ENCODE measurements at regions not wholly inside any gene's neighbourhood (a gene's known extent, or its start where the extent isn't known, plus 50 kb on each side); places are given as distances from the start of the nearest gene placed in this dataset.

DNA sequence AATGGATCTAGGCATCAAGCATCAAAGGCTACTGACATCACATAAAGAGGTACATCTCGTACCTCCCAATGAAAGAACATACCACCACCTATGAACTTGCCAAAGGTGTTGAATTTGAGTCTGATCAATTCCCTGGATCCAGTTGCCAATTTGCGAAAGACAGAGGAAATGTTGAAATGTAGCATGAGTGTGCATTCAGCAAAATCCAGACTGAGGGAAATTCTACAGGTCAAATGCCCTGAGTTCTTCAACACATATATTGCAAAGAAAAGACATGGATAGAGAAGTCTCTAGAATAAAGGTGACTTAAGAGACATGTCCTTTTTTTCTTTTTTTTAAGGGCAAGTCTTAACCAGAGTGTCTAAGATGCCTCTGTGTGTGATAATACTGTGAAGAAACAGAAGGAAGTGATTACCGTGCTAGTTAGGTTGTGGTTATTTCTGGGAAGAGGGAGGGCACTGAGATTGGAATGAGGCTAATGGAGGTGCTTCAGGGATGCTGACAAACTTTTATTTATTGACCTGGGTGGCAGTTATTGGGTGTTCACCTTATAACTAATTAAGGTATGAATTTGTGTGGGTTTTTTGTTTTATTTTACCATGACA is 128.7 kb downstream of the SAMD9 start:
- no peak overlapping the region for H2AFZ ChIP-seq (ENCODE audit: low read depth, low read length)
- no peaks in the 10 kb centered on the region for H3K9me3 ChIP-seq (ENCODE audit: low read length)
- no peak overlapping the region for H3K4me2 ChIP-seq (ENCODE audit: low read length)
- no peaks in the 10 kb centered on the region for H4K20me1 ChIP-seq (ENCODE audit: insufficient read depth)
- H3K4me3 ChIP-seq (ENCODE audit: low read length): no peak overlapping the region
- H3F3A ChIP-seq (ENCODE audit: insufficient read depth, low read length, poor library complexity, severe bottlenecking): no peaks in the 10 kb centered on the region
- no peaks in the 10 kb centered on the region for H3K36me3 ChIP-seq (ENCODE audit: insufficient read depth, low read length)
- no peaks in the 10 kb centered on the region for H3K9me2 ChIP-seq (ENCODE audit: insufficient read depth, low read length)
- H3K9ac ChIP-seq (ENCODE audit: low read length): no peak overlapping the region
- no peaks in the 10 kb centered on the region for H3K27me3 ChIP-seq (ENCODE audit: insufficient read depth, low read depth, low read length)
- H3K79me2 ChIP-seq (replicated peaks; ENCODE audit: insufficient read depth, low read length): no peaks in the 10 kb centered on the region
- no peak overlapping the region for H3K27ac ChIP-seq (ENCODE audit: low read length)
- TF ChIP-seq MXI1 (conservative IDR thresholded peaks at IDR 0.05; ENCODE audit: poor library complexity, severe bottlenecking) (no peak), EP300 (conservative IDR thresholded peaks at IDR 0.05; ENCODE audit: poor library complexity, severe bottlenecking) (no peak), EZH2 (IDR thresholded peaks at IDR 0.05; ENCODE audit: borderline replicate concordance, insufficient read depth, low read length, poor library complexity, severe bottlenecking) (no peak), TAF1 (IDR thresholded peaks at IDR 0.05; ENCODE audit: low read depth) (no peak), SMC3 (conservative IDR thresholded peaks at IDR 0.05; ENCODE audit: poor library complexity) (no peak), RAD21 (conservative IDR thresholded peaks at IDR 0.05) (no peak), POLR2AphosphoS5 (IDR thresholded peaks at IDR 0.05) (no peak)
- TF ChIP-seq, protein P1, sequence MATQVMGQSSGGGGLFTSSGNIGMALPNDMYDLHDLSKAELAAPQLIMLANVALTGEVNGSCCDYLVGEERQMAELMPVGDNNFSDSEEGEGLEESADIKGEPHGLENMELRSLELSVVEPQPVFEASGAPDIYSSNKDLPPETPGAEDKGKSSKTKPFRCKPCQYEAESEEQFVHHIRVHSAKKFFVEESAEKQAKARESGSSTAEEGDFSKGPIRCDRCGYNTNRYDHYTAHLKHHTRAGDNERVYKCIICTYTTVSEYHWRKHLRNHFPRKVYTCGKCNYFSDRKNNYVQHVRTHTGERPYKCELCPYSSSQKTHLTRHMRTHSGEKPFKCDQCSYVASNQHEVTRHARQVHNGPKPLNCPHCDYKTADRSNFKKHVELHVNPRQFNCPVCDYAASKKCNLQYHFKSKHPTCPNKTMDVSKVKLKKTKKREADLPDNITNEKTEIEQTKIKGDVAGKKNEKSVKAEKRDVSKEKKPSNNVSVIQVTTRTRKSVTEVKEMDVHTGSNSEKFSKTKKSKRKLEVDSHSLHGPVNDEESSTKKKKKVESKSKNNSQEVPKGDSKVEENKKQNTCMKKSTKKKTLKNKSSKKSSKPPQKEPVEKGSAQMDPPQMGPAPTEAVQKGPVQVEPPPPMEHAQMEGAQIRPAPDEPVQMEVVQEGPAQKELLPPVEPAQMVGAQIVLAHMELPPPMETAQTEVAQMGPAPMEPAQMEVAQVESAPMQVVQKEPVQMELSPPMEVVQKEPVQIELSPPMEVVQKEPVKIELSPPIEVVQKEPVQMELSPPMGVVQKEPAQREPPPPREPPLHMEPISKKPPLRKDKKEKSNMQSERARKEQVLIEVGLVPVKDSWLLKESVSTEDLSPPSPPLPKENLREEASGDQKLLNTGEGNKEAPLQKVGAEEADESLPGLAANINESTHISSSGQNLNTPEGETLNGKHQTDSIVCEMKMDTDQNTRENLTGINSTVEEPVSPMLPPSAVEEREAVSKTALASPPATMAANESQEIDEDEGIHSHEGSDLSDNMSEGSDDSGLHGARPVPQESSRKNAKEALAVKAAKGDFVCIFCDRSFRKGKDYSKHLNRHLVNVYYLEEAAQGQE (IDR thresholded peaks at IDR 0.05; ENCODE audit: borderline replicate concordance): no peak
- TF ChIP-seq, protein P2, sequence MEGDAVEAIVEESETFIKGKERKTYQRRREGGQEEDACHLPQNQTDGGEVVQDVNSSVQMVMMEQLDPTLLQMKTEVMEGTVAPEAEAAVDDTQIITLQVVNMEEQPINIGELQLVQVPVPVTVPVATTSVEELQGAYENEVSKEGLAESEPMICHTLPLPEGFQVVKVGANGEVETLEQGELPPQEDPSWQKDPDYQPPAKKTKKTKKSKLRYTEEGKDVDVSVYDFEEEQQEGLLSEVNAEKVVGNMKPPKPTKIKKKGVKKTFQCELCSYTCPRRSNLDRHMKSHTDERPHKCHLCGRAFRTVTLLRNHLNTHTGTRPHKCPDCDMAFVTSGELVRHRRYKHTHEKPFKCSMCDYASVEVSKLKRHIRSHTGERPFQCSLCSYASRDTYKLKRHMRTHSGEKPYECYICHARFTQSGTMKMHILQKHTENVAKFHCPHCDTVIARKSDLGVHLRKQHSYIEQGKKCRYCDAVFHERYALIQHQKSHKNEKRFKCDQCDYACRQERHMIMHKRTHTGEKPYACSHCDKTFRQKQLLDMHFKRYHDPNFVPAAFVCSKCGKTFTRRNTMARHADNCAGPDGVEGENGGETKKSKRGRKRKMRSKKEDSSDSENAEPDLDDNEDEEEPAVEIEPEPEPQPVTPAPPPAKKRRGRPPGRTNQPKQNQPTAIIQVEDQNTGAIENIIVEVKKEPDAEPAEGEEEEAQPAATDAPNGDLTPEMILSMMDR (IDR thresholded peaks at IDR 0.05; ENCODE audit: poor library complexity, severe bottlenecking): no peak

DNA sequence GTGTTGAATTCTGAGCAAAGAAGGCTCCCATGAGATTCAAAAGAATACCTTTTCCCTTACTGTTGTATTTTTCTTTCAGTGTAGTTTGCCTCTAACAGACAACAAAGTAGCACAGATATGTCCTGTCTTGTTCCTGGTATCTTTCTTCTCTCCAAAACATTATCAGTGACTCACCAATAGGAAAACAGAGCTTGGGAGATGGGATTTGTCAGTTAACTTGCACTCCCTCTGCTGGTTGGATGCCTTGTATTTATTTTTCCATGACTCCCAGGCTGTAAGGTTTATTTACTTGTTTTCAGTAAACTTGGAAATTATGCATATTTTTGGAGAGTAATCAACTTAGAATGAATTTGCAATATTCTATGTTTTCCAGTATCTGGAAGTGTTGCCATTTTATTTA is 129.7 kb downstream of the SAMD9 start:
- no peaks in the 10 kb centered on the region for H3K36me3 ChIP-seq (ENCODE audit: insufficient read depth, low read length)
- H3K27me3 ChIP-seq (ENCODE audit: insufficient read depth, low read depth, low read length): no peaks in the 10 kb centered on the region
- no peaks in the 10 kb centered on the region for H3F3A ChIP-seq (ENCODE audit: insufficient read depth, low read length, poor library complexity, severe bottlenecking)
- H3K4me2 ChIP-seq (ENCODE audit: low read length): no peak overlapping the region
- H3K27ac ChIP-seq (ENCODE audit: low read length): no peak overlapping the region
- H2AFZ ChIP-seq (ENCODE audit: low read depth, low read length): no peak overlapping the region
- no peak overlapping the region for H3K9ac ChIP-seq (ENCODE audit: low read length)
- H3K9me2 ChIP-seq (ENCODE audit: insufficient read depth, low read length): no peaks in the 10 kb centered on the region
- no peak overlapping the region for H3K4me3 ChIP-seq (ENCODE audit: low read length)
- H4K20me1 ChIP-seq (ENCODE audit: insufficient read depth): no peaks in the 10 kb centered on the region
- no peak for TF ChIP-seq EP300 (conservative IDR thresholded peaks at IDR 0.05; ENCODE audit: poor library complexity, severe bottlenecking)
- TF ChIP-seq SMC3 (conservative IDR thresholded peaks at IDR 0.05; ENCODE audit: poor library complexity): no peak
- no peak for TF ChIP-seq RAD21 (conservative IDR thresholded peaks at IDR 0.05)
- TF ChIP-seq, protein P1 (IDR thresholded peaks at IDR 0.05; ENCODE audit: borderline replicate concordance): no peak
- TF ChIP-seq MXI1 (conservative IDR thresholded peaks at IDR 0.05; ENCODE audit: poor library complexity, severe bottlenecking): no peak
- no peak for TF ChIP-seq POLR2AphosphoS5 (IDR thresholded peaks at IDR 0.05)
- no peak for TF ChIP-seq TAF1 (IDR thresholded peaks at IDR 0.05; ENCODE audit: low read depth)
- TF ChIP-seq, protein P2 (IDR thresholded peaks at IDR 0.05; ENCODE audit: poor library complexity, severe bottlenecking): no peak
- no peak for TF ChIP-seq EZH2 (IDR thresholded peaks at IDR 0.05; ENCODE audit: borderline replicate concordance, insufficient read depth, low read length, poor library complexity, severe bottlenecking)
- no peaks in the 10 kb centered on the region for H3K9me3 ChIP-seq (ENCODE audit: low read length)
- H3K79me2 ChIP-seq (replicated peaks; ENCODE audit: insufficient read depth, low read length): no peaks in the 10 kb centered on the region

All from neural cell (in vitro differentiated cells).